ENCODE measurements at regions not wholly inside any gene's neighbourhood (a gene's known extent, or its start where the extent isn't known, plus 50 kb on each side); places are given as distances from the start of the nearest gene placed in this dataset.

- dilution Hi-C loops (cut with HindIII; ENCODE audit: low sequenced_read_pairs, unreplicated experiment): no loop called here
- H2BK120ac ChIP-seq (ENCODE audit: low read depth, low read length): no peak overlapping the region
- intact Hi-C loops (cut with micrococcal nuclease): no loop called here
- H2AK9ac ChIP-seq (replicated peaks; ENCODE audit: low read depth, low read length, poor library complexity): no peak overlapping the region
- no peak overlapping the region for H3K4me3 ChIP-seq (ENCODE audit: insufficient read depth, low read depth, low read length)
- TF ChIP-seq CEBPB (IDR thresholded peaks at IDR 0.05; ENCODE audit: low read depth, low read length) (no peak), MAZ (IDR thresholded peaks at IDR 0.05; ENCODE audit: borderline replicate concordance, low read depth, low read length) (no peak), MAFK (IDR thresholded peaks at IDR 0.05; ENCODE audit: low read depth, low read length) (no peak), RAD21 (IDR thresholded peaks at IDR 0.05; ENCODE audit: low read length) (no peak), POLR2A (IDR thresholded peaks at IDR 0.05; ENCODE audit: low read depth, low read length) (no peak), CTCF (conservative IDR thresholded peaks at IDR 0.05; ENCODE audit: low read depth, low read length) (no peak), RCOR1 (IDR thresholded peaks at IDR 0.05; ENCODE audit: insufficient replicate concordance, low read length) (no peak)
- ChIA-PET POLR2A (ENCODE audit: unreplicated experiment) (interaction anchor here (0.6 kb wide), 1 partner anchor 807 kb away, joined by 6 read pairs; no protein-coding TSS in a partner anchor), CTCF (no interaction called here)
- no peaks in the 10 kb centered on the region for H3K9me3 ChIP-seq (ENCODE audit: control insufficient read depth, insufficient read depth, low read length)
- no peaks in the 10 kb centered on the region for H3K36me3 ChIP-seq (ENCODE audit: control insufficient read depth, insufficient read depth, low read length)
- H3K4me1 ChIP-seq (ENCODE audit: control insufficient read depth, insufficient read depth, low read length): no peaks in the 10 kb centered on the region
- H2AFZ ChIP-seq (replicated peaks; ENCODE audit: low read length, poor library complexity): no peak overlapping the region
- H3K14ac ChIP-seq (replicated peaks; ENCODE audit: low read depth, low read length): no peak overlapping the region
- H3K4ac ChIP-seq (ENCODE audit: low read depth, low read length): no peak overlapping the region
- no peak overlapping the region for H3K56ac ChIP-seq (ENCODE audit: extremely low read depth, insufficient read depth, low read length)
- H4K8ac ChIP-seq (ENCODE audit: low read depth in 2 of 2, low read length in 2 of 2): no peak overlapping the region
- no peaks in the 10 kb centered on the region; the same call in 1 of the 2 replicates for H3K9me1 ChIP-seq (ENCODE audit: insufficient read depth, low read length)
- DNase-seq: no peak
- H2AK5ac ChIP-seq (ENCODE audit: low read depth, low read length): no peak overlapping the region
- no peak for ATAC-seq (ENCODE audit: low read depth)
- H4K20me1 ChIP-seq (ENCODE audit: insufficient read depth, low read length): no peaks in the 10 kb centered on the region
- no peak overlapping the region for H2BK20ac ChIP-seq (ENCODE audit: low read depth, low read length)
- H4K5ac ChIP-seq (ENCODE audit: low read depth, low read length): no peak overlapping the region
- H3K9ac ChIP-seq (ENCODE audit: low read depth, low read length): no peak overlapping the region
- H3K23ac ChIP-seq (ENCODE audit: low read depth, low read length): no peak overlapping the region
- no peak overlapping the region for H3K18ac ChIP-seq (ENCODE audit: low read depth, low read length)
- H3K4me2 ChIP-seq (ENCODE audit: low read depth, low read length): no peak overlapping the region
- no peak overlapping the region for H2BK15ac ChIP-seq (ENCODE audit: low read depth, low read length)
- H3K79me1 ChIP-seq (ENCODE audit: low read depth in 1 of 2, low read length in 2 of 2): no peaks in the 10 kb centered on the region
- H3K27me3 ChIP-seq (ENCODE audit: control insufficient read depth, insufficient read depth, low read length): no peaks in the 10 kb centered on the region
- no TSS peak for BruUV-seq (replicated peaks)
- no peak overlapping the region for H2BK5ac ChIP-seq (ENCODE audit: low read depth, low read length, poor library complexity, severe bottlenecking)
- H3K27ac ChIP-seq (ENCODE audit: insufficient read depth, low read length): no peak overlapping the region
- H4K91ac ChIP-seq (ENCODE audit: insufficient read depth, low read depth, low read length): no peak overlapping the region
- in situ Hi-C loops (cut with MboI; ENCODE audit: low sequenced_read_pairs): no loop called here
- no CpG with 5 or more reads among the region's 5 CpGs for WGBS, 2 experiments (ENCODE audit: extremely low coverage in 2 of 2, insufficient read length in 1 of 2)
Measured at GRCh38 chr5:106865279-106865678, 805.5 kb downstream of the EFNA5 start.

All from IMR-90 (cell line).